NB4 (cell line): ENCODE measurements at regions not wholly inside any gene's neighbourhood (a gene's known extent, or its start where the extent isn't known, plus 50 kb on each side); places are given as distances from the start of the nearest gene placed in this dataset.

Experiments
- MYC ChIP-seq: IDR thresholded peaks from 2 replicates; pipeline ENCODE4 v1.6.1; 2011; ENCODE audit warnings: low read depth, low read length
- POLR2A ChIP-seq: IDR thresholded peaks from 2 replicates; pipeline ENCODE4 v1.6.1; 2011; ENCODE audit warnings: mild to moderate bottlenecking; ENCODE audit not compliant: insufficient read length; ENCODE audit errors: extremely low read depth
- TF ChIP-seq, protein P1 (sequence below): IDR thresholded peaks from one replicate; pipeline ENCODE4 v1.5.1; 2012; ENCODE audit warnings: low read depth, low read length
- TF ChIP-seq, protein P2 (sequence below): IDR thresholded peaks from 2 replicates; pipeline ENCODE4 v1.6.1; 2011; ENCODE audit warnings: low read depth, low read length

DNA sequence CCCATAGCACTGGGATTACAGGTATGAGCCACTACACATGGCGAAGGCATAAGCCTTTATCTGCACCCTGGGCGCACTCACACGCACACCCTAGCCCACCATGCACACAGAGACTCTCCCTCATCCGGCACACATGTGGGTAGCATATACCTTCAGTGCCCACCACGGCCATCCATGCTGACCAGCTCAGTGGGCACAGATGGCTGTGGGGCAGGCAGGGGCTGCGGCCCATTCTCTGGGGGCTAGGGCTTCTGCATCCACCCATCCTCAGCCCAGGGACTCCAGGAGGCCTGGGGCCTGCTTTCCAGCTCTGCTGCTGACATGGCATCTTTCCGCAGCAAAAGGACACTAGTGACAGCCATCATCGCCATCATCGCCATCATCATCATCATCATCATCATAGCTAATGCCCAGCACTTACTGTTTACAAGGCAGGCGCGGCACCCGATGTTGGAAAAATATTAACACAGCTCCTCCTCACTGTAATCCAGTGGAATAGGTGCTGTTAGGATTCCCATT, 111.2 kb downstream of the NCOR2 start:
- TF ChIP-seq, protein P1, sequence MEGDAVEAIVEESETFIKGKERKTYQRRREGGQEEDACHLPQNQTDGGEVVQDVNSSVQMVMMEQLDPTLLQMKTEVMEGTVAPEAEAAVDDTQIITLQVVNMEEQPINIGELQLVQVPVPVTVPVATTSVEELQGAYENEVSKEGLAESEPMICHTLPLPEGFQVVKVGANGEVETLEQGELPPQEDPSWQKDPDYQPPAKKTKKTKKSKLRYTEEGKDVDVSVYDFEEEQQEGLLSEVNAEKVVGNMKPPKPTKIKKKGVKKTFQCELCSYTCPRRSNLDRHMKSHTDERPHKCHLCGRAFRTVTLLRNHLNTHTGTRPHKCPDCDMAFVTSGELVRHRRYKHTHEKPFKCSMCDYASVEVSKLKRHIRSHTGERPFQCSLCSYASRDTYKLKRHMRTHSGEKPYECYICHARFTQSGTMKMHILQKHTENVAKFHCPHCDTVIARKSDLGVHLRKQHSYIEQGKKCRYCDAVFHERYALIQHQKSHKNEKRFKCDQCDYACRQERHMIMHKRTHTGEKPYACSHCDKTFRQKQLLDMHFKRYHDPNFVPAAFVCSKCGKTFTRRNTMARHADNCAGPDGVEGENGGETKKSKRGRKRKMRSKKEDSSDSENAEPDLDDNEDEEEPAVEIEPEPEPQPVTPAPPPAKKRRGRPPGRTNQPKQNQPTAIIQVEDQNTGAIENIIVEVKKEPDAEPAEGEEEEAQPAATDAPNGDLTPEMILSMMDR: no peak
- TF ChIP-seq POLR2A (no peak), MYC (no peak)
- TF ChIP-seq, protein P2, sequence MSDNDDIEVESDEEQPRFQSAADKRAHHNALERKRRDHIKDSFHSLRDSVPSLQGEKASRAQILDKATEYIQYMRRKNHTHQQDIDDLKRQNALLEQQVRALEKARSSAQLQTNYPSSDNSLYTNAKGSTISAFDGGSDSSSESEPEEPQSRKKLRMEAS: no peak
